K562 (cell line): ENCODE measurements at regions not wholly inside any gene's neighbourhood (a gene's known extent, or its start where the extent isn't known, plus 50 kb on each side); places are given as distances from the start of the nearest gene placed in this dataset.

Experiments used
- ATAC-seq: fragments of 200-7000 bp; cut with Tn5 transposase; 3 replicates; pipeline ENCODE4 v1.9.1; 2020; ENCODE audit warnings: moderate library complexity
- BruUV-seq: library from RNA; stranded (reverse); fragments of 400-500 nt; replicated peaks from 2 replicates; lab custom pipeline; 2021; lab: Mats Ljungman, UMichigan
- CTCF ChIA-PET: fragments of 300-600 bp; formaldehyde crosslinking; extraction: SDS; loops from one replicate; lab custom pipeline; 2021; ENCODE audit warnings: low intra/inter-chr PET ratio; lab: Yijun Ruan, JAX
- POLR2A ChIA-PET: fragments of 300-600, 350-650 bp; sonication (Branson Sonifier 250); formaldehyde crosslinking; extraction: SDS; loops from one replicate; lab custom pipeline; 2021; ENCODE audit warnings: antibody characterized with exemption, inconsistent platforms; lab: Yijun Ruan, JAX
- DNase-seq, 4 experiments: peaks; one replicate each; pipeline versions ENCODE4 v3.0.0 to v3.0.0-alpha.2; 2011 to 2018; ENCODE audit warnings: low spot score in 3 of 4, mixed read lengths in 3 of 4; ENCODE audit errors: extremely low read depth in 1 of 4
- FAIRE-seq: peaks from 2 replicates; lab custom pipeline; 2011; peaks lifted over from hg19 to GRCh38; lab: Jason Lieb, UNC
- H2AFZ ChIP-seq: 2 replicates; pipeline ENCODE4 v1.6.0; 2011; ENCODE audit warnings: low read depth, low read length, control low read depth, inconsistent platforms
- H3K27ac ChIP-seq: fragments of 200-600 bp; 3 replicates; pipeline ENCODE4 v1.8.0; 2011; ENCODE audit warnings: low read depth, mild to moderate bottlenecking, control low read depth, inconsistent platforms, low read length, moderate library complexity, mixed read lengths; ENCODE audit errors: extremely low read depth
- H3K27me3 ChIP-seq, 2 experiments: fragments of 300-600 bp in 1 of 2; 2 replicates in 1 of 2; 3 replicates in 1 of 2; pipeline versions ENCODE4 v1.6.0 to v1.8.0; 2011; ENCODE audit warnings: inconsistent platforms in 2 of 2, low read length in 2 of 2, mild to moderate bottlenecking in 1 of 2, mixed read lengths in 1 of 2, moderate library complexity in 1 of 2; ENCODE audit not compliant: control insufficient read depth in 2 of 2, insufficient read depth in 2 of 2
- H3K36me3 ChIP-seq: fragments of 300-600 bp; 3 replicates; pipeline ENCODE4 v1.8.0; 2011; ENCODE audit warnings: mild to moderate bottlenecking, low read length, inconsistent platforms; ENCODE audit not compliant: control insufficient read depth, insufficient read depth
- H3K4me1 ChIP-seq, 2 experiments: fragments of 200-600 bp in 1 of 2; replicated peaks in 1 of 2; 2 replicates in 1 of 2; 3 replicates in 1 of 2; pipeline versions ENCODE4 v1.5.1 to v1.8.0; 2011; ENCODE audit warnings: inconsistent platforms in 2 of 2, low read length in 2 of 2, mild to moderate bottlenecking in 1 of 2, mixed read lengths in 1 of 2, moderate library complexity in 1 of 2; ENCODE audit not compliant: control insufficient read depth in 2 of 2, insufficient read depth in 2 of 2
- H3K4me2 ChIP-seq: 2 replicates; pipeline ENCODE4 v1.6.1; 2011; ENCODE audit warnings: low read length, control low read depth, inconsistent platforms, mixed read lengths; ENCODE audit not compliant: insufficient read depth
- H3K4me3 ChIP-seq: fragments of 200-600 bp; sonication (generic), shearing (Covaris generic); 2 replicates; pipeline ENCODE4 v1.5.1; 2016; ENCODE audit warnings: control low read depth, inconsistent platforms
- H3K79me2 ChIP-seq: fragments of 200-600 bp; 3 replicates; pipeline ENCODE4 v1.8.0; 2011; ENCODE audit warnings: low read length, inconsistent platforms; ENCODE audit not compliant: control insufficient read depth, insufficient read depth
- H3K9ac ChIP-seq, 2 experiments: 2 replicates each; pipeline versions ENCODE4 v1.6.0 to v1.6.1; 2011; ENCODE audit warnings: low read depth in 2 of 2, low read length in 2 of 2, control low read depth in 1 of 2, inconsistent platforms in 1 of 2, mild to moderate bottlenecking in 1 of 2, mixed read lengths in 1 of 2; ENCODE audit not compliant: insufficient read depth in 1 of 2
- H3K9me1 ChIP-seq: one replicate; pipeline ENCODE4 v1.6.0; 2011; ENCODE audit warnings: inconsistent platforms, mild to moderate bottlenecking, low read length, moderate library complexity; ENCODE audit not compliant: control insufficient read depth, insufficient read depth
- H3K9me3 ChIP-seq: replicated peaks from 2 replicates; pipeline ENCODE4 v1.5.1; 2011; ENCODE audit warnings: low read depth, low read length, inconsistent platforms; ENCODE audit not compliant: control insufficient read depth, insufficient read depth
- H4K20me1 ChIP-seq: replicated peaks from 2 replicates; pipeline ENCODE4 v1.6.1; 2011; ENCODE audit warnings: low read length, inconsistent platforms, mixed read lengths; ENCODE audit not compliant: control insufficient read depth, insufficient read depth
- CHD1 ChIP-seq: fragments of 200-600 bp; sonication (generic); IDR thresholded peaks from one replicate; pipeline ENCODE4 v1.6.1; 2012; ENCODE audit warnings: mild to moderate bottlenecking, moderate library complexity, low read length, inconsistent platforms
- E4F1 ChIP-seq: fragments of 250-450 bp; sonication (Bioruptor Pico); IDR thresholded peaks from 2 replicates; pipeline ENCODE4 v1.5.0; 2021; ENCODE audit warnings: mild to moderate bottlenecking, borderline replicate concordance
- ELF4 ChIP-seq: fragments of 450-650 bp; formaldehyde crosslinking; IDR thresholded peaks from 2 replicates; pipeline ENCODE4 v1.4.0; 2022; ENCODE audit warnings: missing genetic modification characterization
- MCM2 ChIP-seq: fragments of 450-650 bp; IDR thresholded peaks from 2 replicates; pipeline ENCODE4 v1.6.1; 2017; ENCODE audit warnings: low read depth, mild to moderate bottlenecking
- PCBP2 ChIP-seq: fragments of 200-400 bp; formaldehyde crosslinking; IDR thresholded peaks from 2 replicates; pipeline ENCODE4 v1.6.1; 2018; ENCODE audit warnings: low read length, low read depth, mild to moderate bottlenecking, moderate library complexity; ENCODE audit not compliant: poor library complexity, severe bottlenecking
- POLR3A ChIP-seq: IDR thresholded peaks from 2 replicates; pipeline ENCODE4 v1.6.1; 2011; ENCODE audit warnings: borderline replicate concordance, mild to moderate bottlenecking, moderate library complexity; ENCODE audit not compliant: insufficient read length, insufficient read depth; ENCODE audit errors: extremely low read depth
- STAT5A ChIP-seq: IDR thresholded peaks from 2 replicates; pipeline ENCODE4 v1.6.1; 2012; ENCODE audit warnings: low read length, inconsistent platforms, borderline replicate concordance
- ZKSCAN3 ChIP-seq: fragments of 250-450 bp; sonication (Bioruptor Pico); IDR thresholded peaks from 2 replicates; pipeline ENCODE4 v1.4.0; 2020
- ZKSCAN8 ChIP-seq: fragments of 200-800 bp; sonication (Bioruptor generic); IDR thresholded peaks from 2 replicates; pipeline ENCODE4 v1.6.1; 2016; ENCODE audit warnings: missing genetic modification characterization, missing compliant biosample characterization
- ZNF133 ChIP-seq: fragments of 250-450 bp; sonication (Bioruptor Pico); IDR thresholded peaks from 2 replicates; pipeline ENCODE4 v1.4.0; 2020; ENCODE audit warnings: mild to moderate bottlenecking
- in situ Hi-C: fragments of 300-500 bp; cut with MboI; formaldehyde crosslinking; loops from 4 replicates; pipeline ENCODE4 v1.15.0; 2018; ENCODE audit warnings: inconsistent platforms, mixed read lengths
- intact Hi-C: fragments of 100-400 bp; cut with micrococcal nuclease; formaldehyde crosslinking; loops from 2 replicates; pipeline ENCODE4 v1.14.2; 2022
- TF ChIP-seq, protein P1 (sequence below): fragments of 250-450 bp; sonication (Bioruptor Pico); IDR thresholded peaks from 2 replicates; pipeline ENCODE4 v1.8.0; 2021; ENCODE audit warnings: moderate library complexity, mild to moderate bottlenecking, inconsistent platforms
- TF ChIP-seq, protein P2 (sequence below): sonication (generic); formaldehyde crosslinking; IDR thresholded peaks from 2 replicates; pipeline ENCODE4 v1.8.0; 2023; ENCODE audit warnings: missing genetic modification reagents, mild to moderate bottlenecking, borderline replicate concordance
- TF ChIP-seq, protein P3 (sequence below): fragments of 250-450 bp; sonication (Bioruptor Pico); IDR thresholded peaks from 2 replicates; pipeline ENCODE4 v1.5.0; 2022; ENCODE audit warnings: mild to moderate bottlenecking

GRCh38 chr3:31354373-31354772, 178.4 kb upstream of the STT3B start:
- no peaks in the 10 kb centered on the region for H3K79me2 ChIP-seq
- no peak for ATAC-seq
- intact Hi-C loops (loop anchor here (10.0 kb wide), 1 partner anchor 340 kb away; no protein-coding TSS in a partner anchor), in situ Hi-C loops (no loop called here)
- no peaks in the 10 kb centered on the region for H3K27me3 ChIP-seq
- ChIA-PET CTCF (no interaction called here), POLR2A (interaction anchor here (1.5 kb wide), 1 partner anchor 16 kb away, joined by 3 read pairs; no protein-coding TSS in a partner anchor)
- no peaks in the 10 kb centered on the region for H4K20me1 ChIP-seq
- H3K36me3 ChIP-seq, result no peaks in the 10 kb centered on the region
- no peaks in the 10 kb centered on the region for H3K9me3 ChIP-seq
- no peaks in the 10 kb centered on the region for H3K9me1 ChIP-seq
- no peak for DNase-seq
- H3K9ac ChIP-seq, result no peak overlapping the region
- no peak overlapping the region for H3K27ac ChIP-seq
- BruUV-seq, result no TSS peak
- no peak for FAIRE-seq
- H3K4me3 ChIP-seq, result no peak overlapping the region
- no peak overlapping the region for H3K4me2 ChIP-seq
- no peak overlapping the region for H2AFZ ChIP-seq
- H3K4me1 ChIP-seq, result peaks cover 0 to 15% of the 10 kb centered on the region in 2 experiments; a peak in 3 of 5 replicates
- TF ChIP-seq, protein P1, sequence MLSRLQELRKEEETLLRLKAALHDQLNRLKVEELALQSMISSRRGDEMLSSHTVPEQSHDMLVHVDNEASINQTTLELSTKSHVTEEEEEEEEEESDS (CRISPR knock-in tag), result no peak
- TF ChIP-seq E4F1 (CRISPR knock-in tag) (no peak), CHD1 (no peak), ZNF133 (CRISPR knock-in tag) (no peak), ZKSCAN3 (CRISPR knock-in tag) (no peak), ZKSCAN8 (CRISPR knock-in tag) (no peak), MCM2 (no peak), POLR3A (no peak), STAT5A (no peak), ELF4 (no peak), PCBP2 (no peak)
- TF ChIP-seq, protein P2, sequence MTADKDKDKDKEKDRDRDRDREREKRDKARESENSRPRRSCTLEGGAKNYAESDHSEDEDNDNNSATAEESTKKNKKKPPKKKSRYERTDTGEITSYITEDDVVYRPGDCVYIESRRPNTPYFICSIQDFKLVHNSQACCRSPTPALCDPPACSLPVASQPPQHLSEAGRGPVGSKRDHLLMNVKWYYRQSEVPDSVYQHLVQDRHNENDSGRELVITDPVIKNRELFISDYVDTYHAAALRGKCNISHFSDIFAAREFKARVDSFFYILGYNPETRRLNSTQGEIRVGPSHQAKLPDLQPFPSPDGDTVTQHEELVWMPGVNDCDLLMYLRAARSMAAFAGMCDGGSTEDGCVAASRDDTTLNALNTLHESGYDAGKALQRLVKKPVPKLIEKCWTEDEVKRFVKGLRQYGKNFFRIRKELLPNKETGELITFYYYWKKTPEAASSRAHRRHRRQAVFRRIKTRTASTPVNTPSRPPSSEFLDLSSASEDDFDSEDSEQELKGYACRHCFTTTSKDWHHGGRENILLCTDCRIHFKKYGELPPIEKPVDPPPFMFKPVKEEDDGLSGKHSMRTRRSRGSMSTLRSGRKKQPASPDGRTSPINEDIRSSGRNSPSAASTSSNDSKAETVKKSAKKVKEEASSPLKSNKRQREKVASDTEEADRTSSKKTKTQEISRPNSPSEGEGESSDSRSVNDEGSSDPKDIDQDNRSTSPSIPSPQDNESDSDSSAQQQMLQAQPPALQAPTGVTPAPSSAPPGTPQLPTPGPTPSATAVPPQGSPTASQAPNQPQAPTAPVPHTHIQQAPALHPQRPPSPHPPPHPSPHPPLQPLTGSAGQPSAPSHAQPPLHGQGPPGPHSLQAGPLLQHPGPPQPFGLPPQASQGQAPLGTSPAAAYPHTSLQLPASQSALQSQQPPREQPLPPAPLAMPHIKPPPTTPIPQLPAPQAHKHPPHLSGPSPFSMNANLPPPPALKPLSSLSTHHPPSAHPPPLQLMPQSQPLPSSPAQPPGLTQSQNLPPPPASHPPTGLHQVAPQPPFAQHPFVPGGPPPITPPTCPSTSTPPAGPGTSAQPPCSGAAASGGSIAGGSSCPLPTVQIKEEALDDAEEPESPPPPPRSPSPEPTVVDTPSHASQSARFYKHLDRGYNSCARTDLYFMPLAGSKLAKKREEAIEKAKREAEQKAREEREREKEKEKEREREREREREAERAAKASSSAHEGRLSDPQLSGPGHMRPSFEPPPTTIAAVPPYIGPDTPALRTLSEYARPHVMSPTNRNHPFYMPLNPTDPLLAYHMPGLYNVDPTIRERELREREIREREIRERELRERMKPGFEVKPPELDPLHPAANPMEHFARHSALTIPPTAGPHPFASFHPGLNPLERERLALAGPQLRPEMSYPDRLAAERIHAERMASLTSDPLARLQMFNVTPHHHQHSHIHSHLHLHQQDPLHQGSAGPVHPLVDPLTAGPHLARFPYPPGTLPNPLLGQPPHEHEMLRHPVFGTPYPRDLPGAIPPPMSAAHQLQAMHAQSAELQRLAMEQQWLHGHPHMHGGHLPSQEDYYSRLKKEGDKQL (CRISPR knock-in tag), result no peak
- TF ChIP-seq, protein P3, sequence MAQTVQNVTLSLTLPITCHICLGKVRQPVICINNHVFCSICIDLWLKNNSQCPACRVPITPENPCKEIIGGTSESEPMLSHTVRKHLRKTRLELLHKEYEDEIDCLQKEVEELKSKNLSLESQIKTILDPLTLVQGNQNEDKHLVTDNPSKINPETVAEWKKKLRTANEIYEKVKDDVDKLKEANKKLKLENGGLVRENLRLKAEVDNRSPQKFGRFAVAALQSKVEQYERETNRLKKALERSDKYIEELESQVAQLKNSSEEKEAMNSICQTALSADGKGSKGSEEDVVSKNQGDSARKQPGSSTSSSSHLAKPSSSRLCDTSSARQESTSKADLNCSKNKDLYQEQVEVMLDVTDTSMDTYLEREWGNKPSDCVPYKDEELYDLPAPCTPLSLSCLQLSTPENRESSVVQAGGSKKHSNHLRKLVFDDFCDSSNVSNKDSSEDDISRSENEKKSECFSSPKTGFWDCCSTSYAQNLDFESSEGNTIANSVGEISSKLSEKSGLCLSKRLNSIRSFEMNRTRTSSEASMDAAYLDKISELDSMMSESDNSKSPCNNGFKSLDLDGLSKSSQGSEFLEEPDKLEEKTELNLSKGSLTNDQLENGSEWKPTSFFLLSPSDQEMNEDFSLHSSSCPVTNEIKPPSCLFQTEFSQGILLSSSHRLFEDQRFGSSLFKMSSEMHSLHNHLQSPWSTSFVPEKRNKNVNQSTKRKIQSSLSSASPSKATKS (CRISPR knock-in tag), result no peak
